ENCODE measurements at regions not wholly inside any gene's neighbourhood (a gene's known extent, or its start where the extent isn't known, plus 50 kb on each side); places are given as distances from the start of the nearest gene placed in this dataset.

DNA sequence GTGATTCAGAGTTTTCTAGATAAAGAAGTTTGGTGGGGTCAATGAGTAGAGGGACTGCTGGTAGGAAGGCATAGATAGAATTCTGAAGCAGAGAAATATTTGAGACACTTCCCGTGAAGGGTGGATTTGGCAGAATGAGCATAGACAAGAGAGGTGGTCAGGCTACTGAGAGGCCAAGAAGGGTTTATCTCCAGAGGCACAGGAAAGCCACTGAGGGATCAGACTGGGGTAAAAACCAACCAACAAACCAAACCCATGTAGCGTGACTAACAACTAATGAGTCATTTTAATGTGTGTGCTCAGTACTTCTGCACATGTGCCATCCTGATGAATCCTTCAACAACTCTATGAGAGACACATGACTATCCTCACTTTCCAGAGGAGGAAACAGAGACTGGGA, 60.0 kb upstream of the SERP2 start:
- TF ChIP-seq, protein P1, sequence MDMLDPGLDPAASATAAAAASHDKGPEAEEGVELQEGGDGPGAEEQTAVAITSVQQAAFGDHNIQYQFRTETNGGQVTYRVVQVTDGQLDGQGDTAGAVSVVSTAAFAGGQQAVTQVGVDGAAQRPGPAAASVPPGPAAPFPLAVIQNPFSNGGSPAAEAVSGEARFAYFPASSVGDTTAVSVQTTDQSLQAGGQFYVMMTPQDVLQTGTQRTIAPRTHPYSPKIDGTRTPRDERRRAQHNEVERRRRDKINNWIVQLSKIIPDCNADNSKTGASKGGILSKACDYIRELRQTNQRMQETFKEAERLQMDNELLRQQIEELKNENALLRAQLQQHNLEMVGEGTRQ (IDR thresholded peaks at IDR 0.05; ENCODE audit: low read length) = no peak
- TF ChIP-seq KDM1A (IDR thresholded peaks at IDR 0.05; ENCODE audit: borderline replicate concordance, low read length) (no peak), EZH2 (IDR thresholded peaks at IDR 0.05; ENCODE audit: low read depth, low read length, severe bottlenecking) (no peak), EP300 (IDR thresholded peaks at IDR 0.05; ENCODE audit: borderline replicate concordance in 1 of 2, low read depth in 2 of 2, low read length in 2 of 2) (no peak), TAF1 (IDR thresholded peaks at IDR 0.05; ENCODE audit: low read depth, low read length) (no peak), KDM4A (IDR thresholded peaks at IDR 0.05; ENCODE audit: low read depth, low read length, severe bottlenecking) (no peak), CTCF (IDR thresholded peaks at IDR 0.05; ENCODE audit: control extremely low read depth in 1 of 3, insufficient read depth in 1 of 3, low read depth in 1 of 3, low read length in 3 of 3) (no peak), POLR2A (IDR thresholded peaks at IDR 0.05; ENCODE audit: control extremely low read depth in 1 of 2, low read depth in 2 of 2, low read length in 2 of 2) (no peak), CREB1 (IDR thresholded peaks at IDR 0.05) (no peak), PHF8 (conservative IDR thresholded peaks at IDR 0.05; ENCODE audit: low read depth, low read length) (no peak), EGR1 (IDR thresholded peaks at IDR 0.05; ENCODE audit: borderline replicate concordance, low read depth, low read length) (no peak), SP1 (IDR thresholded peaks at IDR 0.05; ENCODE audit: low read depth, low read length) (no peak), RFX5 (IDR thresholded peaks at IDR 0.05; ENCODE audit: borderline replicate concordance, low read depth, low read length) (no peak)
- TF ChIP-seq, protein P2, sequence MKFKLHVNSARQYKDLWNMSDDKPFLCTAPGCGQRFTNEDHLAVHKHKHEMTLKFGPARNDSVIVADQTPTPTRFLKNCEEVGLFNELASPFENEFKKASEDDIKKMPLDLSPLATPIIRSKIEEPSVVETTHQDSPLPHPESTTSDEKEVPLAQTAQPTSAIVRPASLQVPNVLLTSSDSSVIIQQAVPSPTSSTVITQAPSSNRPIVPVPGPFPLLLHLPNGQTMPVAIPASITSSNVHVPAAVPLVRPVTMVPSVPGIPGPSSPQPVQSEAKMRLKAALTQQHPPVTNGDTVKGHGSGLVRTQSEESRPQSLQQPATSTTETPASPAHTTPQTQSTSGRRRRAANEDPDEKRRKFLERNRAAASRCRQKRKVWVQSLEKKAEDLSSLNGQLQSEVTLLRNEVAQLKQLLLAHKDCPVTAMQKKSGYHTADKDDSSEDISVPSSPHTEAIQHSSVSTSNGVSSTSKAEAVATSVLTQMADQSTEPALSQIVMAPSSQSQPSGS (IDR thresholded peaks at IDR 0.05; ENCODE audit: low read length) = no peak
